ENCODE measurements at regions not wholly inside any gene's neighbourhood (a gene's known extent, or its start where the extent isn't known, plus 50 kb on each side); places are given as distances from the start of the nearest gene placed in this dataset.
A peak's percentile ranks its signal among the peaks of the same experiment; 100 is the strongest.

- 76 to 90% (median 81%) methylated on average over 1 of the region's 1 CpG for WGBS, 4 donors
- Histone ChIP-seq H3K27ac (no peak overlapping the region), H3K27me3 (no peaks in the 10 kb centered on the region), H3K4me1 (no peaks in the 10 kb centered on the region), H3K36me3 (no peaks in the 10 kb centered on the region), H3K9me3 (peaks cover 0 to 12% (median 0%) of the 10 kb centered on the region in 12 donors), H3K4me3 (no peak overlapping the region)
- DNase-seq (no peak), ATAC-seq (no peak)
- intact Hi-C loops (cut with DNase I): no loop called here
- no peak for TF ChIP-seq POLR2A (IDR thresholded peaks at IDR 0.05)
- no peak for TF ChIP-seq CTCF (IDR thresholded peaks at IDR 0.05)
Measured at GRCh38 chr2:155266109-155266508, 567.6 kb downstream of the KCNJ3 start.

GRCh38 chr2:155256803-155257202, 558.3 kb downstream of the KCNJ3 start:
- Histone ChIP-seq H3K27me3 (no peaks in the 10 kb centered on the region), H3K9me3 (no peaks in the 10 kb centered on the region), H3K4me1 (no peaks in the 10 kb centered on the region), H3K4me3 (no peak overlapping the region), H3K27ac (no peak overlapping the region), H3K36me3 (no peaks in the 10 kb centered on the region)
- 83 to 93% (median 89%) methylated on average over 6 of the region's 6 CpGs for WGBS, 4 donors
- TF ChIP-seq POLR2A (IDR thresholded peaks at IDR 0.05) (no peak), CTCF (IDR thresholded peaks at IDR 0.05) (no peak)
- DNase-seq (no peak), ATAC-seq (no peak)
- intact Hi-C loops (cut with DNase I): no loop called here

GRCh38 chr2:155250800-155251199, 552.3 kb downstream of the KCNJ3 start:
- TF ChIP-seq CTCF (IDR thresholded peaks at IDR 0.05) (peak in 4 of 12 donors; percentile 5 to 36 (median 18)), POLR2A (IDR thresholded peaks at IDR 0.05) (no peak)

GRCh38 chr2:155240176-155240575, 541.7 kb downstream of the KCNJ3 start:
- DNase-seq (no peak), ATAC-seq (no peak)
- 49 to 69% (median 62%) methylated on average over 4 of the region's 4 CpGs for WGBS, 4 donors
- Histone ChIP-seq H3K36me3 (no peaks in the 10 kb centered on the region), H3K27me3 (no peaks in the 10 kb centered on the region), H3K4me3 (no peak overlapping the region), H3K27ac (no peak overlapping the region), H3K9me3 (no peaks in the 10 kb centered on the region), H3K4me1 (no peaks in the 10 kb centered on the region)
- TF ChIP-seq CTCF (IDR thresholded peaks at IDR 0.05) (no peak), POLR2A (IDR thresholded peaks at IDR 0.05) (no peak)
- intact Hi-C loops (cut with DNase I): no loop called here

More at GRCh38 chr2:155250800-155251199, 552.3 kb downstream of the KCNJ3 start:
- intact Hi-C loops (cut with DNase I): no loop called here
- WGBS, 4 donors: 11 to 20% (median 18%) methylated on average over 2 of the region's 2 CpGs
- Histone ChIP-seq H3K4me3 (no peak overlapping the region), H3K36me3 (no peaks in the 10 kb centered on the region), H3K4me1 (no peaks in the 10 kb centered on the region), H3K9me3 (no peaks in the 10 kb centered on the region), H3K27me3 (no peaks in the 10 kb centered on the region), H3K27ac (no peak overlapping the region)
- DNase-seq: no peak
- no peak for ATAC-seq

All from heart left ventricle (tissue), 16 donors.